ENCODE measurements at regions not wholly inside any gene's neighbourhood (a gene's known extent, or its start where the extent isn't known, plus 50 kb on each side); places are given as distances from the start of the nearest gene placed in this dataset.

DNA sequence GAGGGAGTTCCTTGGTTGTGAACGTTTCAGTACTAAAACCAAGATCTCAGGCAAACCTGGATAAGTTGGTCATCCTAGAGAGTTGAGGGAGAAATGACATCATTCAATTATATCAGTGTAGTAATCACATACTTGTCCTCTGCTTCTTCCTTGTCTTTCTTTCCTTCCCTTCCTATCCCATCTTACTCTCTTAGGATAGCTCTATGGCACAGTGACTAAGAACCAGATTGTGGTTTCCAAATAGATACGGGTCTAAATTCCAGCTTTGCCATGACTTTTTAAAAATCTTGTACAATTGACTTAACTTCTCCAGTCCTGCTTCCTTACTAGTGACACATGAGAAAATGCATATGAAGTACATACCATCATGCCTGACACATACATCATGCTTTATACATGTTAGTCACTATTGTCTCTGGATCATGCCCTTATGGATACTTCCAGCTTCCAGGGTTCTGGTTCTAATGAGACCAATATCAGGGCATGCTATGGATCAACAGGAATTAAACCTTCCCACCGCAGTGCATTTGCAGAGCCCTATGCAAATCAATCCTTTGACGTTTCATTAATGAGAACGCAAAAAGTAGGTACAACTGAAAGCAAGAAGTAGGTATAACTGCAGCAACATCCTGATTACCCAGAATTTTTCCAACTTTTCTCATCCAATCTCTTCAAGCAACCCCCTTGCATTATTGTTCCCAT lies 168.0 kb upstream of the KLF7 start:
- DNase-seq (no peak), ATAC-seq (no peak)
- Mint-ChIP-seq H3K36me3 (ENCODE audit: low read depth) (no peaks in the 10 kb centered on the region), H3K4me3 (peak overlapping the region; percentile 16), H3K27ac (peak overlapping the region; percentile 81), H3K9me3 (no peaks in the 10 kb centered on the region), H3K4me1 (ENCODE audit: low read depth) (peaks cover 76% of the 10 kb centered on the region), H3K27me3 (no peaks in the 10 kb centered on the region)
- CTCF ChIA-PET = no interaction called here
- TF ChIP-seq, protein P1, sequence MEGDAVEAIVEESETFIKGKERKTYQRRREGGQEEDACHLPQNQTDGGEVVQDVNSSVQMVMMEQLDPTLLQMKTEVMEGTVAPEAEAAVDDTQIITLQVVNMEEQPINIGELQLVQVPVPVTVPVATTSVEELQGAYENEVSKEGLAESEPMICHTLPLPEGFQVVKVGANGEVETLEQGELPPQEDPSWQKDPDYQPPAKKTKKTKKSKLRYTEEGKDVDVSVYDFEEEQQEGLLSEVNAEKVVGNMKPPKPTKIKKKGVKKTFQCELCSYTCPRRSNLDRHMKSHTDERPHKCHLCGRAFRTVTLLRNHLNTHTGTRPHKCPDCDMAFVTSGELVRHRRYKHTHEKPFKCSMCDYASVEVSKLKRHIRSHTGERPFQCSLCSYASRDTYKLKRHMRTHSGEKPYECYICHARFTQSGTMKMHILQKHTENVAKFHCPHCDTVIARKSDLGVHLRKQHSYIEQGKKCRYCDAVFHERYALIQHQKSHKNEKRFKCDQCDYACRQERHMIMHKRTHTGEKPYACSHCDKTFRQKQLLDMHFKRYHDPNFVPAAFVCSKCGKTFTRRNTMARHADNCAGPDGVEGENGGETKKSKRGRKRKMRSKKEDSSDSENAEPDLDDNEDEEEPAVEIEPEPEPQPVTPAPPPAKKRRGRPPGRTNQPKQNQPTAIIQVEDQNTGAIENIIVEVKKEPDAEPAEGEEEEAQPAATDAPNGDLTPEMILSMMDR (IDR thresholded peaks at IDR 0.05) = no peak
- intact Hi-C loops (cut with micrococcal nuclease) = loop anchor here (5.0 kb wide), 2 partner anchors 51 to 171 kb away; no protein-coding TSS in a partner anchor
- POLR2A ChIA-PET = no interaction called here

GRCh38 chr2:207334301-207334623 lies 168.5 kb upstream of the KLF7 start:
- intact Hi-C loops (cut with micrococcal nuclease) = loop anchor here (5.0 kb wide), 2 partner anchors 52 to 172 kb away; no protein-coding TSS in a partner anchor
- Mint-ChIP-seq H3K9me3 (no peaks in the 10 kb centered on the region), H3K36me3 (ENCODE audit: low read depth) (no peaks in the 10 kb centered on the region), H3K4me1 (ENCODE audit: low read depth) (peaks cover 71% of the 10 kb centered on the region), H3K27me3 (no peaks in the 10 kb centered on the region), H3K27ac (peak overlapping the region; percentile 79), H3K4me3 (peak overlapping the region; percentile 16)
- TF ChIP-seq, protein P1 (IDR thresholded peaks at IDR 0.05) = no peak
- no peak for DNase-seq
- no peak for ATAC-seq
- ChIA-PET CTCF (no interaction called here), POLR2A (no interaction called here)

GRCh38 chr2:207334624-207335371 lies 169.1 kb upstream of the KLF7 start:
- Mint-ChIP-seq H3K9me3 (no peaks in the 10 kb centered on the region), H3K36me3 (ENCODE audit: low read depth) (no peaks in the 10 kb centered on the region), H3K27ac (peak overlapping the region; percentile 79), H3K4me1 (ENCODE audit: low read depth) (peaks cover 66% of the 10 kb centered on the region), H3K27me3 (no peaks in the 10 kb centered on the region), H3K4me3 (peak overlapping the region; percentile 16)
- intact Hi-C loops (cut with micrococcal nuclease) = loop anchor here (5.0 kb wide), 2 partner anchors 52 to 172 kb away; no protein-coding TSS in a partner anchor
- POLR2A ChIA-PET = no interaction called here
- TF ChIP-seq, protein P1 (IDR thresholded peaks at IDR 0.05) = no peak
- CTCF ChIA-PET = no interaction called here
- DNase-seq = peak; percentile 45
- ATAC-seq = peak; percentile 11

GRCh38 chr2:207337234-207338219 lies 171.8 kb upstream of the KLF7 start:
- ChIA-PET POLR2A (no interaction called here), CTCF (no interaction called here)
- intact Hi-C loops (cut with micrococcal nuclease) = no loop called here
- Mint-ChIP-seq H3K9me3 (no peaks in the 10 kb centered on the region), H3K36me3 (ENCODE audit: low read depth) (no peaks in the 10 kb centered on the region), H3K27ac (peak overlapping the region; percentile 79), H3K27me3 (no peaks in the 10 kb centered on the region), H3K4me1 (ENCODE audit: low read depth) (peaks cover 44% of the 10 kb centered on the region), H3K4me3 (peak overlapping the region; percentile 20)
- DNase-seq (no peak), ATAC-seq (peak; percentile 34)
- TF ChIP-seq, protein P1 (IDR thresholded peaks at IDR 0.05) = no peak

Data from activated CD8-positive, alpha-beta T cell treated with anti-CD3 and anti-CD28 coated beads for 36 hours (primary cell).